NCI-H2196 treated with DMSO at 0.1 percent for 48 hours (cell line): ENCODE measurements at regions not wholly inside any gene's neighbourhood (a gene's known extent, or its start where the extent isn't known, plus 50 kb on each side); places are given as distances from the start of the nearest gene placed in this dataset.
"Not testable (repeated sequence)": the region's sequence is repeated elsewhere in the genome, so short reads cannot be mapped to it uniquely, and the experiment has no call there.

Experiments
- DNase-seq: peaks from one replicate; lab custom pipeline; 2025; ENCODE audit not compliant: unreplicated experiment; lab: John Stamatoyannopoulos, UW

DNA sequence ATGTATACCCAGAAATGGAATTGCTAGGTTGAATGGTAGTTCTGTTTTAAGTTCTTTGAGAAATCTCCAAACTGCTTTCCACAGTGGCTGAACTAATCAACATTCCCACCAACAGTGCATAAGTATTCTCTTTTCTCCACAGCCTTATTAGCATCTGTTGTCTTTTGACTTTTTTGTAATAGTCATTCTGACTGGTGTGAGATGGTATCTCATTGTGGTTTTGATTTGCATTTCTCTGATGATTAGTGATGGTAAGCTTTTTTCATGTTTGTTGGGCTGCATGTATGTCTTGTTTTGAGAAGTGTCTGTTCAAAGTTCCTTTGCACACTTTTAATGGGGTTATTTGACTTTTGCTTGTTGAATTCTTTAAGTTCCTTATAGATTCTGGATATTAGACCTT, 52.4 kb upstream of the EHHADH start:
- not testable (repeated sequence) for DNase-seq

- DNase-seq: no peak
Observed at GRCh38 chr3:185306847-185307246, 53.0 kb upstream of the EHHADH start.

GRCh38 chr3:185308126-185308754, 54.4 kb upstream of the EHHADH start:
- peak; percentile 51 for DNase-seq

DNA sequence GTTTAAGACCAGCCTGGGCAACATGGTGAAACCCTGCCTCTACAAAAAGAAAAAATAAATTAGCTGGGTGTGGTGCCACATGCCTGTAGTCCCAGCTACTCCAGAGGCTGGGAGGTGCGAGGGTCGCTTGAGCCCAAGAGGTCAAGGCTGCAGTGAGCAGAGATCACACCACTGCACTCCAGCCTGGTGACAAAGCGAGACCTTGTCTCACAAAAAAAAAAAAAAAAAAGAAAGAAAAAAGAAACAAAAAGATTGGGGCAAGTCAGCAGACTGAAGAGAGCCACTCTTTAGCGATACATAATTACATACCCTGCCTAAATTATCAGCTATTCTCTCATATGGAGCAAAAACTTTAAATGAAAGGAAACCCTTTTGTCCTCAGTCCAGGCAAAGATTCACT, 53.6 kb upstream of the MAP3K13 start:
- DNase-seq: no peak

GRCh38 chr3:185309795-185310194, 53.1 kb upstream of the MAP3K13 start:
- DNase-seq: no peak

DNA sequence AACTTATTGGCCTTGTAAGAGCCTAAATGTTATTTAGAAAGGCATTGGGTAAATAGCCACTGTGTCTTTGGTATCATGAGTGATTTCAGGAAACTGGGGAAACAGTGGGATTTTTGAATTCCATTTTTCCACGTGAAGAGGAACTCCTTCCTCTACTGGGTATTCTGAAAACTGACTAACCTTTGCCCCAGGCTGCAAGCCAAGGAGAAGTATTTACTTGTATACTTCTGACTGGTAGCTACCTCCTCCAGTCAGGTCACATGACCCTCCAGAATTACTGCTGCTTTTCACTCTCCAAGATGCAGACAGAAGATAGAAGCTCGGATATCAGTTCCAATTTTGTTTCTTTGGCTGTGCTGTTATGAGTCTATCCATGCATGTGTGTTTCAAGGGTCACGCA, 50.9 kb upstream of the MAP3K13 start:
- DNase-seq: no peak
